Body of pancreas (tissue), 4 donors: ENCODE measurements at regions not wholly inside any gene's neighbourhood (a gene's known extent, or its start where the extent isn't known, plus 50 kb on each side); places are given as distances from the start of the nearest gene placed in this dataset.

Experiments used
- POLR2A ChIP-seq, 3 donors: fragments of 450-650 bp; IDR thresholded peaks; one replicate each; pipeline ENCODE4 v1.6.1; 2016; ENCODE audit warnings: antibody characterized with exemption in 3 of 3, mild to moderate bottlenecking in 2 of 3
- TF ChIP-seq, protein P1 (sequence below), 7 experiments: fragments of 450-650 bp in 4 of 7; fragments of 200-600 bp in 3 of 7; sonication (generic) in 3 of 7; IDR thresholded peaks; one replicate each; pipeline ENCODE4 v1.5.1; 2016 to 2019; ENCODE audit warnings: antibody characterized with exemption in 7 of 7

DNA sequence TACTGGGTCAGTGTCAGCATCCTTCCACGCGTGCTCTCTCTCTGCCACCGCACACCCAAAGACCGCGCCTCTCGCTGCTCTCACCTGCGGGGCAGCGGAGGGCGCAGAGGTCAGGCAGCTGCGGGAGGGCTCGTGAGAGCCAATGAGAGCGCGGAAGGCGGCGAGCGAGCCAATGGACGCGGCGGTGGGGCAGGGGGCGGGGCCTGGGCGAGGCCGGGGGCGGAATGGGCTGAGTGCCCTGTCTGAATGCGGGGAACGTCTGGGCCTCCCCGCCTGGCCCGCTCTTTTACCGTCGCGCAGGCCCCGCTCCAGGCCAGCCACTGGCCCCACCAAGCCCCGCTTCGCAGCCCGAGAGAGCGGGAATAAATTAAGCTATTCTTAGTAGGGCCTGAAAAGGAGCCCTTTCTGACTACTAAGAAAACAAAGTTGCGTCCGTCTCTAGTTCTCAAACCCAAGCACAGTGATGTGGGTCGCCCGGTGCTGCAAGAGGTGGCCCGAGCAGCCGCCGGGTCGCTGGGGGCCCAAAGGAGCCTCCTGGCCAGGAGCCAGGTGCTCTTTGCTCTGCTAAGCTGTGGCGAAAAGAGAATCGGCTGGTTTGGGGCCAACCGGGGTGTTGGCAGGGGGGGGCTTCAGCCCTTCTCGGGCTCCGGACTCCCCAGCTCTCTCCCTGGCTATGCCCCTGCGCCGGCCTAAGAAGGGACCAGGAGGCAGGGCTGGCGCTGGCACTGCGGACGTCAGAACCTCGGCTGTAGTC lies 81.1 kb upstream of the GLI2 start:
- no peak for TF ChIP-seq POLR2A (IDR thresholded peaks at IDR 0.05)
- TF ChIP-seq, protein P1, sequence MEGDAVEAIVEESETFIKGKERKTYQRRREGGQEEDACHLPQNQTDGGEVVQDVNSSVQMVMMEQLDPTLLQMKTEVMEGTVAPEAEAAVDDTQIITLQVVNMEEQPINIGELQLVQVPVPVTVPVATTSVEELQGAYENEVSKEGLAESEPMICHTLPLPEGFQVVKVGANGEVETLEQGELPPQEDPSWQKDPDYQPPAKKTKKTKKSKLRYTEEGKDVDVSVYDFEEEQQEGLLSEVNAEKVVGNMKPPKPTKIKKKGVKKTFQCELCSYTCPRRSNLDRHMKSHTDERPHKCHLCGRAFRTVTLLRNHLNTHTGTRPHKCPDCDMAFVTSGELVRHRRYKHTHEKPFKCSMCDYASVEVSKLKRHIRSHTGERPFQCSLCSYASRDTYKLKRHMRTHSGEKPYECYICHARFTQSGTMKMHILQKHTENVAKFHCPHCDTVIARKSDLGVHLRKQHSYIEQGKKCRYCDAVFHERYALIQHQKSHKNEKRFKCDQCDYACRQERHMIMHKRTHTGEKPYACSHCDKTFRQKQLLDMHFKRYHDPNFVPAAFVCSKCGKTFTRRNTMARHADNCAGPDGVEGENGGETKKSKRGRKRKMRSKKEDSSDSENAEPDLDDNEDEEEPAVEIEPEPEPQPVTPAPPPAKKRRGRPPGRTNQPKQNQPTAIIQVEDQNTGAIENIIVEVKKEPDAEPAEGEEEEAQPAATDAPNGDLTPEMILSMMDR (IDR thresholded peaks at IDR 0.05), result no peak
